Keratinocyte (primary cell): ENCODE measurements at regions not wholly inside any gene's neighbourhood (a gene's known extent, or its start where the extent isn't known, plus 50 kb on each side); places are given as distances from the start of the nearest gene placed in this dataset.
"Not testable (repeated sequence)": the region's sequence is repeated elsewhere in the genome, so short reads cannot be mapped to it uniquely, and the experiment has no call there.

Source experiments
- DNase-seq: peaks from one replicate; pipeline ENCODE4 v3.0.0-alpha.2; 2011; ENCODE audit warnings: low read depth, missing footprints, low spot score
- FAIRE-seq: peaks from 2 replicates; lab custom pipeline; 2011; peaks lifted over from hg19 to GRCh38; lab: Jason Lieb, UNC
- H2AFZ ChIP-seq: 2 replicates; pipeline ENCODE4 v1.6.0; 2012; ENCODE audit warnings: low read length, control low read depth, inconsistent platforms; ENCODE audit not compliant: control insufficient read depth
- H3K27ac ChIP-seq: 2 replicates; pipeline ENCODE4 v1.5.1; 2011; ENCODE audit warnings: low read length; ENCODE audit not compliant: control insufficient read depth, insufficient read depth
- H3K27me3 ChIP-seq: 3 replicates; pipeline ENCODE4 v1.6.0; 2011; ENCODE audit warnings: low read length; ENCODE audit not compliant: control insufficient read depth, insufficient read depth; ENCODE audit errors: extremely low read depth
- H3K36me3 ChIP-seq, 2 experiments: 2 replicates in 1 of 2; 3 replicates in 1 of 2; pipeline ENCODE4 v1.5.1; 2011; ENCODE audit warnings: low read length in 2 of 2, mild to moderate bottlenecking in 1 of 2; ENCODE audit not compliant: control insufficient read depth in 2 of 2, insufficient read depth in 2 of 2; ENCODE audit errors: extremely low read depth in 1 of 2
- H3K4me1 ChIP-seq: 3 replicates; pipeline ENCODE4 v1.5.1; 2011; ENCODE audit warnings: low read length; ENCODE audit not compliant: control insufficient read depth, insufficient read depth; ENCODE audit errors: extremely low read depth
- H3K4me2 ChIP-seq: 3 replicates; pipeline ENCODE4 v1.6.0; 2011; ENCODE audit warnings: low read depth, low read length; ENCODE audit not compliant: control insufficient read depth, insufficient read depth; ENCODE audit errors: extremely low read depth
- H3K4me3 ChIP-seq, 3 experiments: fragments of 200-600 bp in 1 of 3; sonication (generic) in 1 of 3; 2 replicates in 2 of 3; 3 replicates in 1 of 3; pipeline ENCODE4 v1.5.1; 2011 to 2016; ENCODE audit warnings: low read length in 3 of 3, mild to moderate bottlenecking in 3 of 3, control low read depth in 2 of 3, inconsistent platforms in 1 of 3, low read depth in 1 of 3, mixed read lengths in 1 of 3, mixed run types in 1 of 3, moderate library complexity in 1 of 3; ENCODE audit not compliant: control insufficient read depth in 2 of 3, insufficient read depth in 2 of 3; ENCODE audit errors: extremely low read depth in 1 of 3
- H3K79me2 ChIP-seq: 2 replicates; pipeline ENCODE4 v1.6.0; 2012; ENCODE audit warnings: low read length; ENCODE audit not compliant: control insufficient read depth, insufficient read depth
- H3K9ac ChIP-seq: 3 replicates; pipeline ENCODE4 v1.6.0; 2011; ENCODE audit warnings: low read length; ENCODE audit not compliant: control insufficient read depth, insufficient read depth; ENCODE audit errors: extremely low read depth
- H3K9me1 ChIP-seq: 3 replicates; pipeline ENCODE4 v1.6.0; 2011; ENCODE audit warnings: low read length; ENCODE audit not compliant: control insufficient read depth, insufficient read depth; ENCODE audit errors: extremely low read depth
- H3K9me3 ChIP-seq: 2 replicates; pipeline ENCODE4 v1.5.1; 2012; ENCODE audit warnings: low read depth, low read length; ENCODE audit not compliant: control insufficient read depth
- H4K20me1 ChIP-seq: 3 replicates; pipeline ENCODE4 v1.6.0; 2011; ENCODE audit warnings: low read length; ENCODE audit not compliant: control insufficient read depth, insufficient read depth; ENCODE audit errors: extremely low read depth
- EZH2 ChIP-seq: IDR thresholded peaks from one replicate; pipeline ENCODE4 v1.6.1; 2012; ENCODE audit warnings: inconsistent platforms, mild to moderate bottlenecking, low read length, moderate library complexity
- dilution Hi-C: fragments of 300-500 bp; cut with MboI; formaldehyde crosslinking; loops from one replicate; pipeline ENCODE4 v1.7.0; 2020; ENCODE audit warnings: low sequenced_read_pairs; ENCODE audit not compliant: extremely low pct_ligation_motif_present
- TF ChIP-seq, protein P1 (sequence below), 3 experiments: IDR thresholded peaks in 1 of 3; conservative IDR thresholded peaks in 1 of 3; optimal IDR thresholded peaks in 1 of 3; 2 replicates in 2 of 3; 3 replicates in 1 of 3; pipeline versions ENCODE3 to v1.5.1; 2011; ENCODE audit warnings: low read length in 3 of 3, mild to moderate bottlenecking in 3 of 3, moderate library complexity in 2 of 3, control low read depth in 1 of 3, inconsistent platforms in 1 of 3; ENCODE audit not compliant: insufficient read depth in 2 of 3; ENCODE audit errors: extremely low read depth in 1 of 3

GRCh38 chr10:128203028-128203427, 76.8 kb upstream of the MKI67 start:
- dilution Hi-C loops: no loop called here
- Histone ChIP-seq H3K27ac (no peak overlapping the region), H3K79me2 (no peaks in the 10 kb centered on the region), H3K36me3 (no peaks in the 10 kb centered on the region), H3K9ac (no peak overlapping the region), H4K20me1 (no peaks in the 10 kb centered on the region), H3K9me1 (no peaks in the 10 kb centered on the region), H2AFZ (no peak overlapping the region), H3K4me3 (no peak overlapping the region), H3K9me3 (no peaks in the 10 kb centered on the region), H3K27me3 (no peaks in the 10 kb centered on the region), H3K4me2 (no peak overlapping the region), H3K4me1 (no peaks in the 10 kb centered on the region)
- FAIRE-seq: no peak
- no peak for DNase-seq
- TF ChIP-seq, protein P1, sequence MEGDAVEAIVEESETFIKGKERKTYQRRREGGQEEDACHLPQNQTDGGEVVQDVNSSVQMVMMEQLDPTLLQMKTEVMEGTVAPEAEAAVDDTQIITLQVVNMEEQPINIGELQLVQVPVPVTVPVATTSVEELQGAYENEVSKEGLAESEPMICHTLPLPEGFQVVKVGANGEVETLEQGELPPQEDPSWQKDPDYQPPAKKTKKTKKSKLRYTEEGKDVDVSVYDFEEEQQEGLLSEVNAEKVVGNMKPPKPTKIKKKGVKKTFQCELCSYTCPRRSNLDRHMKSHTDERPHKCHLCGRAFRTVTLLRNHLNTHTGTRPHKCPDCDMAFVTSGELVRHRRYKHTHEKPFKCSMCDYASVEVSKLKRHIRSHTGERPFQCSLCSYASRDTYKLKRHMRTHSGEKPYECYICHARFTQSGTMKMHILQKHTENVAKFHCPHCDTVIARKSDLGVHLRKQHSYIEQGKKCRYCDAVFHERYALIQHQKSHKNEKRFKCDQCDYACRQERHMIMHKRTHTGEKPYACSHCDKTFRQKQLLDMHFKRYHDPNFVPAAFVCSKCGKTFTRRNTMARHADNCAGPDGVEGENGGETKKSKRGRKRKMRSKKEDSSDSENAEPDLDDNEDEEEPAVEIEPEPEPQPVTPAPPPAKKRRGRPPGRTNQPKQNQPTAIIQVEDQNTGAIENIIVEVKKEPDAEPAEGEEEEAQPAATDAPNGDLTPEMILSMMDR (optimal IDR thresholded peaks at IDR 0.05 in 1 of 3, IDR thresholded peaks at IDR 0.05 in 1 of 3, conservative IDR thresholded peaks at IDR 0.05 in 1 of 3; ENCODE audit: extremely low read depth in 1 of 3, insufficient read depth in 2 of 3, low read length in 3 of 3): no peak
- no peak for TF ChIP-seq EZH2

DNA sequence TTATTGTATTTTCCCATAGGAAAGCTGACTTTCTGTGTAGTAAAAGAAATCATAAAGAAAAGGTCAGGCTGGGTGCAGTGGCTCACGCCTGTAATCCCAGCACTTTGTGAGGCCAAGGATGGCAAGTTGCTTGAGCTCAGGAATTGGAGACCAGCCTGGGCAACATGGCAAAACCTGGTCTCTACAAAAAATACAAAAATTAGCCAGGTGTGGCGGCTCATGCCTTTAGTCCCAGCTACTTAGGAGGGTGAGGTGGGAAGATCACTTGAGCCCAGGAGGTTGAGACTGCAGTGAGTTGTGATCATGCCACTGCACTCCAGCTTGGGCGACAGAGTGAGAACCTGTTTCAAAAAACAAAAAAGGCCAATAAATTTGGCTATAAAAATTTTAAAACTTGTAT, 79.4 kb upstream of the MKI67 start:
- H3K79me2 ChIP-seq, H3K4me3 ChIP-seq, DNase-seq, H3K4me1 ChIP-seq, H2AFZ ChIP-seq, dilution Hi-C loops, FAIRE-seq, H3K9me1 ChIP-seq, H3K9ac ChIP-seq, H3K27me3 ChIP-seq, H3K27ac ChIP-seq, H4K20me1 ChIP-seq, H3K36me3 ChIP-seq, H3K4me2 ChIP-seq, H3K9me3 ChIP-seq: not testable (repeated sequence)

GRCh38 chr10:128206676-128207075, 80.5 kb upstream of the MKI67 start:
- Histone ChIP-seq H3K4me2 (no peak overlapping the region), H3K4me3 (no peak overlapping the region), H2AFZ (no peak overlapping the region), H3K27me3 (no peaks in the 10 kb centered on the region), H3K9me3 (no peaks in the 10 kb centered on the region), H3K9me1 (no peaks in the 10 kb centered on the region), H4K20me1 (no peaks in the 10 kb centered on the region), H3K79me2 (no peaks in the 10 kb centered on the region), H3K36me3 (no peaks in the 10 kb centered on the region), H3K9ac (no peak overlapping the region), H3K27ac (no peak overlapping the region), H3K4me1 (no peaks in the 10 kb centered on the region)
- no peak for FAIRE-seq
- dilution Hi-C loops: no loop called here
- no peak for DNase-seq
- TF ChIP-seq EZH2: no peak
- TF ChIP-seq, protein P1 (optimal IDR thresholded peaks at IDR 0.05 in 1 of 3, IDR thresholded peaks at IDR 0.05 in 1 of 3, conservative IDR thresholded peaks at IDR 0.05 in 1 of 3; ENCODE audit: extremely low read depth in 1 of 3, insufficient read depth in 2 of 3, low read length in 3 of 3): no peak
